ENCODE measurements at regions not wholly inside any gene's neighbourhood (a gene's known extent, or its start where the extent isn't known, plus 50 kb on each side); places are given as distances from the start of the nearest gene placed in this dataset.

DNA sequence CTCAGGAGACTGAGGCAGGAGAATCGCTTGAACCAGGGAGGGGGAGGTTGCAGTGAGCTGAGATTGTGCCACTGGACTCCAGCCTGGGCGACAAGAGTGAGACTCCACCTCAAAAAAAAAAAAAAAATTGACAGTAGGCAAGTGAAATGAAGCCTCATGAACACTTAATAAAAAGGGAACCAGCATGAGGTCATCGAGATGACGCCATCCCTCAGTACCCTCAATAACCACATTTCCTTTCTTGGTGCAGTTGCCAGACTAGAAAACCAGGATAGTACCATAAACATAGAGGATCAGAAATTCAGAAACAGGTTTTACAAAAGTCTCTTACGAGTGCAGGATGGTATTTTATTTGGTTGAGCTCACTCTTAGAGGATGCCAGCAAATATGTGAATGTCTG lies 584.1 kb downstream of the MAFB start:
- no peak overlapping the region for H2AFZ ChIP-seq (ENCODE audit: low read length, unreplicated experiment)
- H3K27me3 ChIP-seq (ENCODE audit: insufficient read depth, low read length): no peaks in the 10 kb centered on the region
- no peaks in the 10 kb centered on the region for H3K4me1 ChIP-seq (ENCODE audit: control insufficient read depth, insufficient read depth, low read length, unreplicated experiment)
- no peak overlapping the region for H3K27ac ChIP-seq (ENCODE audit: low read depth, low read length)
- no peak overlapping the region for H3K4me3 ChIP-seq (ENCODE audit: low read depth, low read length)
- no peaks in the 10 kb centered on the region for H3K79me2 ChIP-seq (ENCODE audit: control insufficient read depth, insufficient read depth, low read length, unreplicated experiment)
- H3K36me3 ChIP-seq (ENCODE audit: insufficient read depth, low read length): no peaks in the 10 kb centered on the region

DNA sequence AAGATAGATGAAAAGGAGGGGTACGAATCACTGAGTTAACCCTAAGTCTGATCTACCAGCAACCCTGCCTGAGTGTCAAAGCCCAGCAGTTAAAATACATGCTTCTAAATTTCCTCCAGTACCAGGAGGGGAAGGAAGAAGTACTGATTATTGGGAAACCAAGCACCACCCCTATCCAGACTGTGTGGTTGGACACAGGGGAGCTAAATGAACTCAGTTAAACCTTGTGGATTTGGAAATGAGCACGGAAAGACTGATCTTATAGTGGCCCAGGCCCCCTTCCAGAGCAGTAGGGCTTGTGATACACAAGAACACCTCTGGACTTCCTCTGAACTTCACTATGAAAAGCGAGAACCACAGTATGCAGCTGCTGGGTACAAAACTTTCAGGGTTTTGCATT lies 585.6 kb downstream of the MAFB start:
- H3K36me3 ChIP-seq (ENCODE audit: insufficient read depth, low read length): no peaks in the 10 kb centered on the region
- H3K4me3 ChIP-seq (ENCODE audit: low read depth, low read length): no peak overlapping the region
- H3K27ac ChIP-seq (ENCODE audit: low read depth, low read length): no peak overlapping the region
- no peaks in the 10 kb centered on the region for H3K27me3 ChIP-seq (ENCODE audit: insufficient read depth, low read length)
- H2AFZ ChIP-seq (ENCODE audit: low read length, unreplicated experiment): no peak overlapping the region
- no peaks in the 10 kb centered on the region for H3K4me1 ChIP-seq (ENCODE audit: control insufficient read depth, insufficient read depth, low read length, unreplicated experiment)
- H3K79me2 ChIP-seq (ENCODE audit: control insufficient read depth, insufficient read depth, low read length, unreplicated experiment): no peaks in the 10 kb centered on the region

DNA sequence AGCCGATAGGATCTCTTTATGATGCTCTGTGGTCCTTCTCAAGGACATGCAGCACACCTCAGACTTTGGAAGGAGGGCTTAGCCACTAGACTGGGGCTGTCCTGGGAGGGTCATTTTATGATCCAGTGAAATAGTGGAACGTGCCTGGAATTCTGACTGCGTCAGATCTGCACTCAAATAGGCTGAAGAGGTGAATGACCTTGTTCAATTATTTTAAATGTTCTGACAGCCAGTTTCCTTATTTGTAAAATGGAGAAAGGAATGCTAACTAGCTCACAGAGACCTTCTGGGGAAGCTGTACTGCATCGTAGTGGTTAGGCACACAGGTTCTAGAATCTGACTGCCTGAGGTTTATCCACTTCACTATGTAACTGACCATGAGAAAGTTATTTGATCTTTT lies 587.5 kb downstream of the MAFB start:
- H3K79me2 ChIP-seq (ENCODE audit: control insufficient read depth, insufficient read depth, low read length, unreplicated experiment): no peaks in the 10 kb centered on the region
- no peaks in the 10 kb centered on the region for H3K36me3 ChIP-seq (ENCODE audit: insufficient read depth, low read length)
- H2AFZ ChIP-seq (ENCODE audit: low read length, unreplicated experiment): no peak overlapping the region
- H3K4me1 ChIP-seq (ENCODE audit: control insufficient read depth, insufficient read depth, low read length, unreplicated experiment): no peaks in the 10 kb centered on the region
- no peak overlapping the region for H3K27ac ChIP-seq (ENCODE audit: low read depth, low read length)
- no peaks in the 10 kb centered on the region for H3K27me3 ChIP-seq (ENCODE audit: insufficient read depth, low read length)
- no peak overlapping the region for H3K4me3 ChIP-seq (ENCODE audit: low read depth, low read length)

DNA sequence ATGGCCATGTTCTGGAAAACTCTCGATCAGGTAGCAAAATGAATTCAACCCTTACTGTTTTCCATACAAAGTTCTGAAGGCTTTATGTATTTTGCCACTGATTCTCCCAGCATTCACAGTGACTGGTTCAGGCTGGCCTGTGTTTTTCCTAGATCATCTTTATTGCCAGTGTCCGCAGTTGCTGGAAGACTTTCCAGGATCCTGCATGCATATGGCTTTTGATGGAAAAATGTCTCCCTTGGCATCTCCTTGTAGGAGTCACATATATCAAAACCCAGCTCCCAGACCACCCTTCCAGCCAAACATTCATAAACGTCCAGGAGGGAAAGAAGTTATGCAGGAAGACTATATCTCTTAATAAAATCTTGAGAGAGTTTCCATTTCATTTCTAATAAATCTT lies 588.8 kb downstream of the MAFB start:
- H3K4me3 ChIP-seq (ENCODE audit: low read depth, low read length): no peak overlapping the region
- no peaks in the 10 kb centered on the region for H3K4me1 ChIP-seq (ENCODE audit: control insufficient read depth, insufficient read depth, low read length, unreplicated experiment)
- H3K79me2 ChIP-seq (ENCODE audit: control insufficient read depth, insufficient read depth, low read length, unreplicated experiment): no peaks in the 10 kb centered on the region
- no peaks in the 10 kb centered on the region for H3K27me3 ChIP-seq (ENCODE audit: insufficient read depth, low read length)
- no peak overlapping the region for H2AFZ ChIP-seq (ENCODE audit: low read length, unreplicated experiment)
- no peaks in the 10 kb centered on the region for H3K36me3 ChIP-seq (ENCODE audit: insufficient read depth, low read length)
- H3K27ac ChIP-seq (ENCODE audit: low read depth, low read length): no peak overlapping the region

GRCh38 chr20:40090236-40090635 lies 598.8 kb downstream of the MAFB start:
- H3K4me1 ChIP-seq (ENCODE audit: control insufficient read depth, insufficient read depth, low read length, unreplicated experiment): no peaks in the 10 kb centered on the region
- no peaks in the 10 kb centered on the region for H3K27me3 ChIP-seq (ENCODE audit: insufficient read depth, low read length)
- H3K36me3 ChIP-seq (ENCODE audit: insufficient read depth, low read length): no peaks in the 10 kb centered on the region
- no peak overlapping the region for H3K4me3 ChIP-seq (ENCODE audit: low read depth, low read length)
- H3K27ac ChIP-seq (ENCODE audit: low read depth, low read length): no peak overlapping the region
- no peaks in the 10 kb centered on the region for H3K79me2 ChIP-seq (ENCODE audit: control insufficient read depth, insufficient read depth, low read length, unreplicated experiment)
- H2AFZ ChIP-seq (ENCODE audit: low read length, unreplicated experiment): no peak overlapping the region

GRCh38 chr20:40087496-40087895 lies 601.5 kb downstream of the MAFB start:
- H3K27me3 ChIP-seq (ENCODE audit: insufficient read depth, low read length): no peaks in the 10 kb centered on the region
- no peak overlapping the region for H3K27ac ChIP-seq (ENCODE audit: low read depth, low read length)
- no peak overlapping the region for H3K4me3 ChIP-seq (ENCODE audit: low read depth, low read length)
- H3K36me3 ChIP-seq (ENCODE audit: insufficient read depth, low read length): no peaks in the 10 kb centered on the region
- no peaks in the 10 kb centered on the region for H3K4me1 ChIP-seq (ENCODE audit: control insufficient read depth, insufficient read depth, low read length, unreplicated experiment)
- no peaks in the 10 kb centered on the region for H3K79me2 ChIP-seq (ENCODE audit: control insufficient read depth, insufficient read depth, low read length, unreplicated experiment)
- no peak overlapping the region for H2AFZ ChIP-seq (ENCODE audit: low read length, unreplicated experiment)

DNA sequence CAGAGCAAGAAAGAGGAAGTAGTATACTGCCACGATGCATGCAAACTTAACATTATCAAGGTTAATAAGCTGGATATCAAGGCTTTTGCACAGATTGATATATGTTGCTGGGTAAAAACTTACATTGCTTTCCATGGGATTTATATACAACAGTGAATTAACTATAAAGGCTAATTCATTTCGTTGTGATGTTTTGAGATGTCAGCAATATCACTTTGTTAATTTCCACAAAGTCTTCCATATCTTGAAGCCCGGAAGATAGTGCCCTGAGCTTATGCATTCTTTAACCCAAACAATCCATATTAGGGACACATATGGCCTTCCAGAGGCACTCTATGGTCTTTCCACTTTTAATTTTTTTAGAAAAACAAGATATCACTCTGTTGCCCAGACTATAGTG lies 603.5 kb downstream of the MAFB start:
- Histone ChIP-seq H3K79me2 (ENCODE audit: control insufficient read depth, insufficient read depth, low read length, unreplicated experiment) (no peaks in the 10 kb centered on the region), H3K36me3 (ENCODE audit: insufficient read depth, low read length) (no peaks in the 10 kb centered on the region), H3K4me3 (ENCODE audit: low read depth, low read length) (no peak overlapping the region), H3K4me1 (ENCODE audit: control insufficient read depth, insufficient read depth, low read length, unreplicated experiment) (no peaks in the 10 kb centered on the region), H3K27ac (ENCODE audit: low read depth, low read length) (no peak overlapping the region), H3K27me3 (ENCODE audit: insufficient read depth, low read length) (no peaks in the 10 kb centered on the region), H2AFZ (ENCODE audit: low read length, unreplicated experiment) (no peak overlapping the region)

- Histone ChIP-seq H3K36me3 (ENCODE audit: insufficient read depth, low read length) (no peaks in the 10 kb centered on the region), H3K79me2 (ENCODE audit: control insufficient read depth, insufficient read depth, low read length, unreplicated experiment) (no peaks in the 10 kb centered on the region)
Observed at GRCh38 chr20:40082436-40082835, 606.6 kb downstream of the MAFB start.

DNA sequence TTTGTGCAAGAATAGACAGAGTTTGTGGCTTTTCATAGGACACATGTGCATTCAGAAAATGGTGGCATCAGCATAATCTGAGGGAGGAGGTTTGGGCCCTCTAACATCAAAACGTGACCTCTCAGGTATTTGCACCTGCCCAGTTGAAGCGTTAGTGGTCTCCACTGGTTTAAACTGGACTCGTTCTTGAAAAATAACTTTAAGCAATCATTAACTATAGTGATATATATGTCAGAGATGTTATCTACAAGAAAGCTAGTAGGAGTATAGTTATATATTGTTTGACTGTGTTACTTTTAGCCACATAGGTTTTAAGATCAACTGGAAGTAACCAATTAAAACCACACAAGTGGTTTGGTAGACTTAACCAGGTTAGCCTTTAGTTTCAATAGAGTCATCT lies 607.4 kb downstream of the MAFB start:
- no peaks in the 10 kb centered on the region for H3K79me2 ChIP-seq (ENCODE audit: control insufficient read depth, insufficient read depth, low read length, unreplicated experiment)
- no peak overlapping the region for H3K4me3 ChIP-seq (ENCODE audit: low read depth, low read length)
- no peak overlapping the region for H2AFZ ChIP-seq (ENCODE audit: low read length, unreplicated experiment)
- no peak overlapping the region for H3K27ac ChIP-seq (ENCODE audit: low read depth, low read length)
- no peaks in the 10 kb centered on the region for H3K36me3 ChIP-seq (ENCODE audit: insufficient read depth, low read length)
- no peaks in the 10 kb centered on the region for H3K4me1 ChIP-seq (ENCODE audit: control insufficient read depth, insufficient read depth, low read length, unreplicated experiment)
- H3K27me3 ChIP-seq (ENCODE audit: insufficient read depth, low read length): no peaks in the 10 kb centered on the region

More at GRCh38 chr20:40082436-40082835, 606.6 kb downstream of the MAFB start:
- no peak overlapping the region for H2AFZ ChIP-seq (ENCODE audit: low read length, unreplicated experiment)
- no peaks in the 10 kb centered on the region for H3K4me1 ChIP-seq (ENCODE audit: control insufficient read depth, insufficient read depth, low read length, unreplicated experiment)
- no peaks in the 10 kb centered on the region for H3K27me3 ChIP-seq (ENCODE audit: insufficient read depth, low read length)
- no peak overlapping the region for H3K27ac ChIP-seq (ENCODE audit: low read depth, low read length)
- no peak overlapping the region for H3K4me3 ChIP-seq (ENCODE audit: low read depth, low read length)

DNA sequence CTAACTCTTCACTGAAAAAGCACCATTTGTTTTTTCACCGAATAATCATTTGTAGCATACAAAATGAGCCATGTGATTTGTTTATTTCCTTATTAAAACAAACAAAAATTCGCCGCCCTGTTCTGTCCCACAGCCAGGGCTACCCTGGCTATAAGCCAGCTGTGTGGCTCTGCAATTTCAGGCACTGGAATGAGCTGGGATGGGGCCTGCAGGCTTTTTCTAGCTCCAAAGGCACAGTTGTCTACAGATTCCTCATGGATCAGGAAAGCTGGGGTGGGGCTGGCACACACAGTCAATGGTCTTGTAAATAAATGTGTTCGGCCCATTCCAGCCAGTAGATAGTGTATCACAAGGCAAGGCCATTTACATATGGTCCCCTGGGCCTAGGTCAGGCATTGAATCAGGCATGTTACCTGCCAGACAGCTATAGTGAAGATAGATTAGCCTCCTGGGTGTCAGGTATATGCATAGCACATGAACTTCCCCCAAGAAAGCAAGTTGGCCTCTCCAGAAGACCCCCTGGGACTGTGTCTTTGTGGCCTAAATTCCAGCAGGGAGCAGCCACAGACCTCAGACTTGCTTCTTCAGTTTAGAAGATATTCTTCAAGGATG lies 608.9 kb downstream of the MAFB start:
- no peaks in the 10 kb centered on the region for H3K36me3 ChIP-seq (ENCODE audit: insufficient read depth, low read length)
- no peaks in the 10 kb centered on the region for H3K4me1 ChIP-seq (ENCODE audit: control insufficient read depth, insufficient read depth, low read length, unreplicated experiment)
- H3K27ac ChIP-seq (ENCODE audit: low read depth, low read length): no peak overlapping the region
- no peaks in the 10 kb centered on the region for H3K79me2 ChIP-seq (ENCODE audit: control insufficient read depth, insufficient read depth, low read length, unreplicated experiment)
- H3K27me3 ChIP-seq (ENCODE audit: insufficient read depth, low read length): no peaks in the 10 kb centered on the region
- no peak overlapping the region for H3K4me3 ChIP-seq (ENCODE audit: low read depth, low read length)
- H2AFZ ChIP-seq (ENCODE audit: low read length, unreplicated experiment): no peak overlapping the region

DNA sequence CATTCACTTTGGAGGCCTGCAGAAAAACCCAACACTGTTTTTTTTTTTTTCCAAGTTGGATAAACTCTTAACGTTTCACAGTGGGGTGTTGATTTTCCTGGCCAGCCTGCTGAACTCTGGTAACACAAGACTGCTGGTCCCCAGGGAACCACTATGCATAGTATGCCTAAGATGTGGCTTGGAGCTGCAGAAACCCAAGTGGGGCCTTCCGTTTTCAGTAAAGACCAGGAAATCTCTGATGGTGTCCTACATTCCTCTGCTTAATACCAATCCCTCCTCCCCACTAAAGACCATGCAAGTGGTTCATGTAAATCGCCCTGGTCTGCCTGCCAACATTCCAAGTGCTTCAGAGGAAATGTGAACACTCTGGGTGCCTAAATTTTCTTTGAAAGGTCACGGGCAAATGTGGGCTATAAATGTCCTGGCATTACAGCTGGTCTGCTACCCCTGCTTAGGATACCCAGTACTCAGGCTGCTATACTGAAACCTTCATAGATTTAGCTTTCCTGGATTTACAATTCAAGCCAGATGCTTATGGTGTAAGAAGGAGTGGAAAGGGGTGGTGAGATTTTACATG lies 615.4 kb downstream of the MAFB start:
- no peaks in the 10 kb centered on the region for H3K27me3 ChIP-seq (ENCODE audit: insufficient read depth, low read length)
- H3K27ac ChIP-seq (ENCODE audit: low read depth, low read length): no peak overlapping the region
- H3K4me1 ChIP-seq (ENCODE audit: control insufficient read depth, insufficient read depth, low read length, unreplicated experiment): no peaks in the 10 kb centered on the region
- no peak overlapping the region for H2AFZ ChIP-seq (ENCODE audit: low read length, unreplicated experiment)
- H3K79me2 ChIP-seq (ENCODE audit: control insufficient read depth, insufficient read depth, low read length, unreplicated experiment): no peaks in the 10 kb centered on the region
- no peaks in the 10 kb centered on the region for H3K36me3 ChIP-seq (ENCODE audit: insufficient read depth, low read length)
- H3K4me3 ChIP-seq (ENCODE audit: low read depth, low read length): no peak overlapping the region
